Suprapubic skin (tissue), 4 donors: ENCODE measurements at regions not wholly inside any gene's neighbourhood (a gene's known extent, or its start where the extent isn't known, plus 50 kb on each side); places are given as distances from the start of the nearest gene placed in this dataset.

Source experiments
- CTCF ChIP-seq, 2 donors: fragments of 200-600 bp in 1 of 2; fragments of 450-650 bp in 1 of 2; sonication (generic) in 1 of 2; IDR thresholded peaks; one replicate each; pipeline ENCODE4 v1.5.1; 2016 to 2019; ENCODE audit warnings: antibody characterized with exemption in 2 of 2, mild to moderate bottlenecking in 1 of 2, moderate library complexity in 1 of 2
- POLR2A ChIP-seq, 2 donors: fragments of 450-650 bp; IDR thresholded peaks; one replicate each; pipeline ENCODE4 v1.6.1; 2017; ENCODE audit warnings: antibody characterized with exemption in 2 of 2, mild to moderate bottlenecking in 2 of 2, moderate library complexity in 2 of 2
- POLR2AphosphoS5 ChIP-seq, 3 donors: sonication (generic); formaldehyde crosslinking; IDR thresholded peaks; one replicate each; pipeline ENCODE4 v1.6.1; 2017; ENCODE audit warnings: antibody characterized with exemption in 3 of 3

- TF ChIP-seq CTCF (IDR thresholded peaks at IDR 0.05) (no peak), POLR2AphosphoS5 (IDR thresholded peaks at IDR 0.05) (no peak), POLR2A (IDR thresholded peaks at IDR 0.05) (no peak)
These were observed 91.7 kb upstream of the WNT4 start for GRCh38 chr1:22234476-22235030.
